ENCODE measurements at regions not wholly inside any gene's neighbourhood (a gene's known extent, or its start where the extent isn't known, plus 50 kb on each side); places are given as distances from the start of the nearest gene placed in this dataset.

DNA sequence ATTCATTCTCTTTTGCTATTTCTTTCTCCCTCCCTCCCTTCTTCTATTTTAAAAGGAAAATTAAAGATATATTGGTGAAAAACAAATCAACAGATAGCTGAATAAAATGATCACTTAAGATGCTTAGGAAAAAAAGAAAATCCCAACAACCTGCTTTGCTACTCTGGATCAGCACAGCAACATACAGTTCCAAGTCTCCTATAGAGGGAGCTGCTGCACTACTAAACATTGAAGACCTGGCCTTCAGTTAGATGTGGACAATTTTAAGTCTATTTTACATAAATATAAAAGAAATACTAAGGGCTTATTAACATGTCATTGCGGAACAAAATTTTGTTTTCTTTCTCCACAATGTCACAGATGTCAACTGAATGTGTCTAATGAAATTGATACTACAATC, 226.4 kb downstream of the MAGEB5 start:
- TF ChIP-seq SMC3 (IDR thresholded peaks at IDR 0.05): no peak
- no peak for TF ChIP-seq POLR2A (IDR thresholded peaks at IDR 0.05; ENCODE audit: low read length)
- TF ChIP-seq, protein P1, sequence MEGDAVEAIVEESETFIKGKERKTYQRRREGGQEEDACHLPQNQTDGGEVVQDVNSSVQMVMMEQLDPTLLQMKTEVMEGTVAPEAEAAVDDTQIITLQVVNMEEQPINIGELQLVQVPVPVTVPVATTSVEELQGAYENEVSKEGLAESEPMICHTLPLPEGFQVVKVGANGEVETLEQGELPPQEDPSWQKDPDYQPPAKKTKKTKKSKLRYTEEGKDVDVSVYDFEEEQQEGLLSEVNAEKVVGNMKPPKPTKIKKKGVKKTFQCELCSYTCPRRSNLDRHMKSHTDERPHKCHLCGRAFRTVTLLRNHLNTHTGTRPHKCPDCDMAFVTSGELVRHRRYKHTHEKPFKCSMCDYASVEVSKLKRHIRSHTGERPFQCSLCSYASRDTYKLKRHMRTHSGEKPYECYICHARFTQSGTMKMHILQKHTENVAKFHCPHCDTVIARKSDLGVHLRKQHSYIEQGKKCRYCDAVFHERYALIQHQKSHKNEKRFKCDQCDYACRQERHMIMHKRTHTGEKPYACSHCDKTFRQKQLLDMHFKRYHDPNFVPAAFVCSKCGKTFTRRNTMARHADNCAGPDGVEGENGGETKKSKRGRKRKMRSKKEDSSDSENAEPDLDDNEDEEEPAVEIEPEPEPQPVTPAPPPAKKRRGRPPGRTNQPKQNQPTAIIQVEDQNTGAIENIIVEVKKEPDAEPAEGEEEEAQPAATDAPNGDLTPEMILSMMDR (IDR thresholded peaks at IDR 0.05): no peak
- TF ChIP-seq JUN (IDR thresholded peaks at IDR 0.05): no peak
- TF ChIP-seq, protein P2, sequence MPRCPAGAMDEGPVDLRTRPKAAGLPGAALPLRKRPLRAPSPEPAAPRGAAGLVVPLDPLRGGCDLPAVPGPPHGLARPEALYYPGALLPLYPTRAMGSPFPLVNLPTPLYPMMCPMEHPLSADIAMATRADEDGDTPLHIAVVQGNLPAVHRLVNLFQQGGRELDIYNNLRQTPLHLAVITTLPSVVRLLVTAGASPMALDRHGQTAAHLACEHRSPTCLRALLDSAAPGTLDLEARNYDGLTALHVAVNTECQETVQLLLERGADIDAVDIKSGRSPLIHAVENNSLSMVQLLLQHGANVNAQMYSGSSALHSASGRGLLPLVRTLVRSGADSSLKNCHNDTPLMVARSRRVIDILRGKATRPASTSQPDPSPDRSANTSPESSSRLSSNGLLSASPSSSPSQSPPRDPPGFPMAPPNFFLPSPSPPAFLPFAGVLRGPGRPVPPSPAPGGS (IDR thresholded peaks at IDR 0.05): no peak
- no peak for TF ChIP-seq SREBF2 (IDR thresholded peaks at IDR 0.05)

All from A549 (cell line).